GM12878 (cell line): ENCODE measurements at regions not wholly inside any gene's neighbourhood (a gene's known extent, or its start where the extent isn't known, plus 50 kb on each side); places are given as distances from the start of the nearest gene placed in this dataset.

Experiments
- ATAC-seq: fragments of 200-7000 bp; cut with Tn5 transposase; 3 replicates; pipeline ENCODE4 v1.9.1; 2020; ENCODE audit warnings: mild to moderate bottlenecking, moderate library complexity
- BruUV-seq: library from RNA; stranded (reverse); fragments of 400-500 nt; replicated peaks from 2 replicates; lab custom pipeline; 2021; lab: Mats Ljungman, UMichigan
- CTCF ChIA-PET: fragments of 300-600 bp; sonication (Branson Sonifier 250); formaldehyde crosslinking; extraction: SDS; loops from one replicate; lab custom pipeline; 2021; ENCODE audit warnings: inconsistent platforms; lab: Yijun Ruan, JAX
- POLR2A ChIA-PET: fragments of 350-600 bp; formaldehyde crosslinking; extraction: SDS; loops from one replicate; lab custom pipeline; 2021; ENCODE audit warnings: inconsistent platforms; lab: Charles Lee
- RAD21 ChIA-PET: fragments of 300-600 bp; sonication (Branson Sonifier 250); formaldehyde crosslinking; loops from one replicate; lab custom pipeline; 2023; ENCODE audit warnings: antibody characterized with exemption; ENCODE audit not compliant: unreplicated experiment; lab: Charles Lee
- SMC1A ChIA-PET: fragments of 300-600 bp; sonication (Branson Sonifier 250); formaldehyde crosslinking; loops from one replicate; lab custom pipeline; 2023; ENCODE audit not compliant: unreplicated experiment, uncharacterized antibody; lab: Charles Lee
- DNase-seq: peaks from one replicate; pipeline ENCODE4 v3.0.0-alpha.2; 2011; ENCODE audit warnings: low read depth, low spot score
- FAIRE-seq: peaks from 3 replicates; lab custom pipeline; 2011; peaks lifted over from hg19 to GRCh38; lab: Jason Lieb, UNC
- H2AFZ ChIP-seq: 2 replicates; pipeline ENCODE4 v1.6.0; 2011; ENCODE audit warnings: low read depth, low read length, control low read depth; ENCODE audit not compliant: control insufficient read depth
- H3K27ac ChIP-seq: 2 replicates; pipeline ENCODE4 v1.5.1; 2011; ENCODE audit warnings: control low read depth; ENCODE audit not compliant: control insufficient read depth, insufficient read depth
- H3K27me3 ChIP-seq, 2 experiments: replicated peaks in 1 of 2; 2 replicates each; pipeline versions ENCODE4 v1.6.0 to v1.6.1; 2011; ENCODE audit warnings: low read length in 1 of 2; ENCODE audit not compliant: control insufficient read depth in 2 of 2, insufficient read depth in 2 of 2
- H3K36me3 ChIP-seq, 2 experiments: 2 replicates each; pipeline ENCODE4 v1.5.1; 2011; ENCODE audit warnings: low read length in 1 of 2; ENCODE audit not compliant: control insufficient read depth in 2 of 2, insufficient read depth in 2 of 2
- H3K4me1 ChIP-seq: 2 replicates; pipeline ENCODE4 v1.6.1; 2011; ENCODE audit warnings: mild to moderate bottlenecking, low read length, moderate library complexity, mixed read lengths; ENCODE audit not compliant: control insufficient read depth, insufficient read depth
- H3K4me2 ChIP-seq: 2 replicates; pipeline ENCODE4 v1.6.0; 2011; ENCODE audit warnings: control low read depth; ENCODE audit not compliant: control insufficient read depth, insufficient read depth
- H3K4me3 ChIP-seq: fragments of 200-600 bp; sonication (generic); 2 replicates; pipeline ENCODE4 v1.5.1; 2016
- H3K79me2 ChIP-seq: 2 replicates; pipeline ENCODE4 v1.6.0; 2011; ENCODE audit warnings: low read length; ENCODE audit not compliant: control insufficient read depth, insufficient read depth
- H3K9ac ChIP-seq: 2 replicates; pipeline ENCODE4 v1.8.0; 2011; ENCODE audit warnings: low read length, control low read depth, mixed read lengths; ENCODE audit not compliant: control insufficient read depth, insufficient read depth
- H3K9me3 ChIP-seq: replicated peaks from 3 replicates; pipeline ENCODE4 v1.5.1; 2011; ENCODE audit warnings: mild to moderate bottlenecking, low read length; ENCODE audit not compliant: control insufficient read depth, insufficient read depth
- H4K20me1 ChIP-seq: 2 replicates; pipeline ENCODE4 v1.6.0; 2011; ENCODE audit not compliant: control insufficient read depth, insufficient read depth
- BMI1 ChIP-seq: fragments of 450-650 bp; IDR thresholded peaks from 2 replicates; pipeline ENCODE4 v1.6.1; 2016; ENCODE audit warnings: mild to moderate bottlenecking, moderate library complexity, borderline replicate concordance
- KLF5 ChIP-seq: fragments of 450-650 bp; IDR thresholded peaks from 2 replicates; pipeline ENCODE4 v1.6.1; 2014; ENCODE audit warnings: mild to moderate bottlenecking; ENCODE audit not compliant: partially characterized antibody
- LARP7 ChIP-seq: fragments of 450-650 bp; IDR thresholded peaks from 2 replicates; pipeline ENCODE4 v1.6.1; 2017; ENCODE audit warnings: mild to moderate bottlenecking
- MEF2B ChIP-seq: fragments of 450-650 bp; IDR thresholded peaks from 2 replicates; pipeline ENCODE4 v1.6.1; 2018; ENCODE audit warnings: mild to moderate bottlenecking, moderate library complexity; ENCODE audit not compliant: partially characterized antibody, poor library complexity, severe bottlenecking
- MLLT1 ChIP-seq: fragments of 450-650 bp; IDR thresholded peaks from 2 replicates; pipeline ENCODE4 v1.6.1; 2016; ENCODE audit warnings: mild to moderate bottlenecking
- POLR2A ChIP-seq: IDR thresholded peaks from 2 replicates; pipeline ENCODE4 v1.6.1; 2011; ENCODE audit warnings: low read depth, mild to moderate bottlenecking, low read length
- STAT1 ChIP-seq: fragments of 450-650 bp; conservative IDR thresholded peaks from 2 replicates; pipeline ENCODE4 v1.6.1; 2014; ENCODE audit warnings: antibody characterized with exemption, mild to moderate bottlenecking
- ZBTB40 ChIP-seq: fragments of 450-650 bp; IDR thresholded peaks from 2 replicates; pipeline ENCODE4 v1.6.1; 2016; ENCODE audit warnings: mild to moderate bottlenecking, moderate library complexity, borderline replicate concordance
- ZNF207 ChIP-seq: fragments of 450-650 bp; IDR thresholded peaks from 2 replicates; pipeline ENCODE4 v1.6.1; 2014; ENCODE audit warnings: antibody characterized with exemption, mild to moderate bottlenecking, borderline replicate concordance
- WGBS: methylation state at CpG from one replicate; pipeline ENCODE4 v1.1.6; 2016; ENCODE audit warnings: low lambda C conversion rate; ENCODE audit not compliant: insufficient replicate concordance, insufficient coverage; ENCODE audit errors: missing lambda C conversion rate; 5-methylcytosine and 5-hydroxymethylcytosine counted together
- in situ Hi-C: fragments of 300-500 bp; cut with MboI; formaldehyde crosslinking; loops from 9 replicates; pipeline ENCODE4 v1.14.3; 2018; ENCODE audit warnings: mixed read lengths
- intact Hi-C: fragments of 100-400 bp; cut with micrococcal nuclease; formaldehyde crosslinking; loops from one replicate; pipeline ENCODE4 v1.14.2; 2022; ENCODE audit not compliant: unreplicated experiment
- TF ChIP-seq, protein P1 (sequence below): IDR thresholded peaks from 2 replicates; pipeline ENCODE4 v1.6.1; 2011; ENCODE audit warnings: mild to moderate bottlenecking, low read depth, low read length, moderate library complexity; ENCODE audit not compliant: insufficient replicate concordance
- TF ChIP-seq, protein P2 (sequence below): fragments of 450-650 bp; formaldehyde crosslinking; IDR thresholded peaks from 2 replicates; pipeline ENCODE4 v1.5.0; 2022; ENCODE audit warnings: mild to moderate bottlenecking, missing genetic modification characterization
- TF ChIP-seq, protein P3 (sequence below): IDR thresholded peaks from 2 replicates; pipeline ENCODE4 v1.6.1; 2011; ENCODE audit warnings: low read depth, low read length, improper control_type of control experiment, borderline replicate concordance

DNA sequence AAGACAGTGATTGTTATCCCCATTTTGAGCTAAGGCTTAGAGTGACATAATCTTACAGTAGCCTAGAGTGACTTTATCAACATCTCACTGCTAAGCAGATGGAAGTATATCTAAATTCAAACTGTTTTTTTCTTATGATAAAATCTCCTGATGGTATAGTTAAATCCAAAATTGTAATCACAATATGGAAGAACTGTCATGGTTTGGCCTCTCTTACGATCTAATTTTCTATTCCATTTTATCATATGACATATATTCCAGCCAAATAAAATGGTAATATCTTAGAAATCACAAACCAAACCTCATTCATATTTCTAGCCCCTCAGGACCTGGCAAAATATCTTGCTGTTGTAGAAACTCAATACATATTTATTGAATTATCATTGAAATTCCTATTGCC, 864.7 kb downstream of the SLC6A15 start:
- H3K4me2 ChIP-seq = no peak overlapping the region
- 6% methylated on average over 1 of the region's 1 CpG for WGBS
- intact Hi-C loops = no loop called here
- ChIA-PET CTCF (no interaction called here), POLR2A (no interaction called here), SMC1A (no interaction called here), RAD21 (no interaction called here)
- TF ChIP-seq KLF5 = no peak
- TF ChIP-seq MLLT1 = no peak
- TF ChIP-seq, protein P1, sequence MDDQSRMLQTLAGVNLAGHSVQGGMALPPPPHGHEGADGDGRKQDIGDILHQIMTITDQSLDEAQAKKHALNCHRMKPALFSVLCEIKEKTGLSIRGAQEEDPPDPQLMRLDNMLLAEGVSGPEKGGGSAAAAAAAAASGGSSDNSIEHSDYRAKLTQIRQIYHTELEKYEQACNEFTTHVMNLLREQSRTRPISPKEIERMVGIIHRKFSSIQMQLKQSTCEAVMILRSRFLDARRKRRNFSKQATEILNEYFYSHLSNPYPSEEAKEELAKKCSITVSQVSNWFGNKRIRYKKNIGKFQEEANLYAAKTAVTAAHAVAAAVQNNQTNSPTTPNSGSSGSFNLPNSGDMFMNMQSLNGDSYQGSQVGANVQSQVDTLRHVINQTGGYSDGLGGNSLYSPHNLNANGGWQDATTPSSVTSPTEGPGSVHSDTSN = no peak
- TF ChIP-seq LARP7 = no peak
- TF ChIP-seq MEF2B = no peak
- TF ChIP-seq, protein P2, sequence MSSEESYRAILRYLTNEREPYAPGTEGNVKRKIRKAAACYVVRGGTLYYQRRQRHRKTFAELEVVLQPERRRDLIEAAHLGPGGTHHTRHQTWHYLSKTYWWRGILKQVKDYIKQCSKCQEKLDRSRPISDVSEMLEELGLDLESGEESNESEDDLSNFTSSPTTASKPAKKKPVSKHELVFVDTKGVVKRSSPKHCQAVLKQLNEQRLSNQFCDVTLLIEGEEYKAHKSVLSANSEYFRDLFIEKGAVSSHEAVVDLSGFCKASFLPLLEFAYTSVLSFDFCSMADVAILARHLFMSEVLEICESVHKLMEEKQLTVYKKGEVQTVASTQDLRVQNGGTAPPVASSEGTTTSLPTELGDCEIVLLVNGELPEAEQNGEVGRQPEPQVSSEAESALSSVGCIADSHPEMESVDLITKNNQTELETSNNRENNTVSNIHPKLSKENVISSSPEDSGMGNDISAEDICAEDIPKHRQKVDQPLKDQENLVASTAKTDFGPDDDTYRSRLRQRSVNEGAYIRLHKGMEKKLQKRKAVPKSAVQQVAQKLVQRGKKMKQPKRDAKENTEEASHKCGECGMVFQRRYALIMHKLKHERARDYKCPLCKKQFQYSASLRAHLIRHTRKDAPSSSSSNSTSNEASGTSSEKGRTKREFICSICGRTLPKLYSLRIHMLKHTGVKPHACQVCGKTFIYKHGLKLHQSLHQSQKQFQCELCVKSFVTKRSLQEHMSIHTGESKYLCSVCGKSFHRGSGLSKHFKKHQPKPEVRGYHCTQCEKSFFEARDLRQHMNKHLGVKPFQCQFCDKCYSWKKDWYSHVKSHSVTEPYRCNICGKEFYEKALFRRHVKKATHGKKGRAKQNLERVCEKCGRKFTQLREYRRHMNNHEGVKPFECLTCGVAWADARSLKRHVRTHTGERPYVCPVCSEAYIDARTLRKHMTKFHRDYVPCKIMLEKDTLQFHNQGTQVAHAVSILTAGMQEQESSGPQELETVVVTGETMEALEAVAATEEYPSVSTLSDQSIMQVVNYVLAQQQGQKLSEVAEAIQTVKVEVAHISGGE = no peak
- no peak for TF ChIP-seq ZNF207
- no peak for TF ChIP-seq POLR2A
- no peak for TF ChIP-seq ZBTB40
- TF ChIP-seq, protein P3, sequence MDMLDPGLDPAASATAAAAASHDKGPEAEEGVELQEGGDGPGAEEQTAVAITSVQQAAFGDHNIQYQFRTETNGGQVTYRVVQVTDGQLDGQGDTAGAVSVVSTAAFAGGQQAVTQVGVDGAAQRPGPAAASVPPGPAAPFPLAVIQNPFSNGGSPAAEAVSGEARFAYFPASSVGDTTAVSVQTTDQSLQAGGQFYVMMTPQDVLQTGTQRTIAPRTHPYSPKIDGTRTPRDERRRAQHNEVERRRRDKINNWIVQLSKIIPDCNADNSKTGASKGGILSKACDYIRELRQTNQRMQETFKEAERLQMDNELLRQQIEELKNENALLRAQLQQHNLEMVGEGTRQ = no peak
- TF ChIP-seq BMI1 = no peak
- no peak for TF ChIP-seq STAT1
- no peaks in the 10 kb centered on the region for H3K79me2 ChIP-seq
- no peaks in the 10 kb centered on the region for H3K36me3 ChIP-seq
- no peaks in the 10 kb centered on the region for H3K4me1 ChIP-seq
- no peak overlapping the region for H2AFZ ChIP-seq
- no peaks in the 10 kb centered on the region for H4K20me1 ChIP-seq
- no peak overlapping the region for H3K4me3 ChIP-seq
- H3K27me3 ChIP-seq = no peaks in the 10 kb centered on the region
- no peak overlapping the region for H3K27ac ChIP-seq
- H3K9ac ChIP-seq = no peak overlapping the region
- ATAC-seq (no peak), FAIRE-seq (no peak), DNase-seq (no peak)
- in situ Hi-C loops = no loop called here
- BruUV-seq = no TSS peak
- H3K9me3 ChIP-seq = no peaks in the 10 kb centered on the region
